IMR-90 (cell line): ENCODE measurements at regions not wholly inside any gene's neighbourhood (a gene's known extent, or its start where the extent isn't known, plus 50 kb on each side); places are given as distances from the start of the nearest gene placed in this dataset.
A peak's percentile ranks its signal among the peaks of the same experiment; 100 is the strongest.

Source experiments
- ATAC-seq: fragments of 200-7000 bp; cut with Tn5 transposase; 2 replicates; pipeline ENCODE4 v1.9.1; 2020; ENCODE audit warnings: low read depth, mild to moderate bottlenecking, moderate library complexity
- BruUV-seq: library from RNA; stranded (reverse); fragments of 400-500 nt; replicated peaks from 2 replicates; lab custom pipeline; 2021; lab: Mats Ljungman, UMichigan
- CTCF ChIA-PET: fragments of 300-600 bp; formaldehyde crosslinking; extraction: SDS; loops from one replicate; lab custom pipeline; 2021; ENCODE audit warnings: antibody characterized with exemption; lab: Yijun Ruan, JAX
- POLR2A ChIA-PET: fragments of 300-600 bp; sonication (Branson Sonifier 250); formaldehyde crosslinking; loops from one replicate; lab custom pipeline; 2022; ENCODE audit warnings: antibody characterized with exemption; ENCODE audit not compliant: unreplicated experiment; lab: Charles Lee
- DNase-seq: peaks from one replicate; pipeline ENCODE4 v3.0.0; 2013
- H2AFZ ChIP-seq: replicated peaks from 2 replicates; pipeline ENCODE3; 2013; ENCODE audit warnings: low read length, mild to moderate bottlenecking; ENCODE audit not compliant: poor library complexity
- H2AK5ac ChIP-seq: 2 replicates; pipeline ENCODE4 v1.6.1; 2013; ENCODE audit warnings: low read depth, low read length, inconsistent platforms
- H2AK9ac ChIP-seq: replicated peaks from 2 replicates; pipeline ENCODE3; 2013; ENCODE audit warnings: mild to moderate bottlenecking, low read depth, low read length, moderate library complexity; ENCODE audit not compliant: poor library complexity
- H2BK120ac ChIP-seq: 2 replicates; pipeline ENCODE4 v1.6.1; 2013; ENCODE audit warnings: low read depth, low read length, inconsistent platforms
- H2BK15ac ChIP-seq: 3 replicates; pipeline ENCODE4 v1.6.1; 2013; ENCODE audit warnings: low read depth, low read length, inconsistent platforms
- H2BK20ac ChIP-seq: 2 replicates; pipeline ENCODE4 v1.6.1; 2013; ENCODE audit warnings: low read depth, mild to moderate bottlenecking, inconsistent platforms, low read length, moderate library complexity
- H2BK5ac ChIP-seq: 2 replicates; pipeline ENCODE4 v1.6.1; 2013; ENCODE audit warnings: mild to moderate bottlenecking, low read depth, low read length, inconsistent platforms; ENCODE audit not compliant: poor library complexity, severe bottlenecking
- H3K14ac ChIP-seq: replicated peaks from 2 replicates; pipeline ENCODE4 v1.6.1; 2013; ENCODE audit warnings: low read depth, low read length, inconsistent platforms
- H3K18ac ChIP-seq: 2 replicates; pipeline ENCODE4 v1.6.1; 2013; ENCODE audit warnings: low read depth, low read length, control low read depth
- H3K23ac ChIP-seq: 2 replicates; pipeline ENCODE4 v1.6.1; 2013; ENCODE audit warnings: low read depth, low read length, inconsistent platforms
- H3K27ac ChIP-seq: 2 replicates; pipeline ENCODE4 v1.5.1; 2013; ENCODE audit warnings: mild to moderate bottlenecking, control low read depth, low read length; ENCODE audit not compliant: insufficient read depth
- H3K27me3 ChIP-seq: 2 replicates; pipeline ENCODE4 v1.6.1; 2013; ENCODE audit warnings: low read length; ENCODE audit not compliant: control insufficient read depth, insufficient read depth
- H3K36me3 ChIP-seq: 2 replicates; pipeline ENCODE4 v1.6.1; 2013; ENCODE audit warnings: low read length, mixed read lengths; ENCODE audit not compliant: control insufficient read depth, insufficient read depth
- H3K4ac ChIP-seq: 2 replicates; pipeline ENCODE4 v1.6.1; 2013; ENCODE audit warnings: low read depth, low read length, inconsistent platforms
- H3K4me1 ChIP-seq: 2 replicates; pipeline ENCODE4 v1.6.1; 2013; ENCODE audit warnings: low read length, mixed read lengths; ENCODE audit not compliant: control insufficient read depth, insufficient read depth
- H3K4me2 ChIP-seq: 2 replicates; pipeline ENCODE4 v1.6.1; 2013; ENCODE audit warnings: low read depth, mild to moderate bottlenecking, control low read depth, low read length, moderate library complexity
- H3K4me3 ChIP-seq: 2 replicates; pipeline ENCODE4 v1.5.1; 2013; ENCODE audit warnings: low read depth, mild to moderate bottlenecking, control low read depth, low read length, moderate library complexity; ENCODE audit not compliant: insufficient read depth
- H3K56ac ChIP-seq: 2 replicates; pipeline ENCODE4 v1.6.1; 2013; ENCODE audit warnings: low read length, inconsistent platforms; ENCODE audit not compliant: insufficient read depth; ENCODE audit errors: extremely low read depth
- H3K79me1 ChIP-seq, 2 experiments: 2 replicates each; pipeline ENCODE4 v1.6.1; 2013; ENCODE audit warnings: low read length in 2 of 2, inconsistent platforms in 1 of 2, low read depth in 1 of 2
- H3K9ac ChIP-seq: 2 replicates; pipeline ENCODE4 v1.6.1; 2013; ENCODE audit warnings: low read depth, low read length, control low read depth
- H3K9me1 ChIP-seq: 2 replicates; pipeline ENCODE4 v1.6.1; 2013; ENCODE audit warnings: low read length, inconsistent platforms; ENCODE audit not compliant: insufficient read depth
- H3K9me3 ChIP-seq: 2 replicates; pipeline ENCODE4 v1.6.1; 2013; ENCODE audit warnings: low read length; ENCODE audit not compliant: control insufficient read depth, insufficient read depth
- H4K20me1 ChIP-seq: 2 replicates; pipeline ENCODE4 v1.6.1; 2013; ENCODE audit warnings: low read length, inconsistent platforms; ENCODE audit not compliant: insufficient read depth
- H4K5ac ChIP-seq: 2 replicates; pipeline ENCODE4 v1.6.1; 2013; ENCODE audit warnings: mild to moderate bottlenecking, low read depth, low read length, control low read depth
- H4K8ac ChIP-seq, 2 experiments: 2 replicates each; pipeline ENCODE4 v1.6.1; 2013; ENCODE audit warnings: low read depth in 2 of 2, low read length in 2 of 2, control low read depth in 1 of 2, inconsistent platforms in 1 of 2
- H4K91ac ChIP-seq: 2 replicates; pipeline ENCODE4 v1.6.1; 2013; ENCODE audit warnings: low read depth, low read length, inconsistent platforms; ENCODE audit not compliant: insufficient read depth
- CEBPB ChIP-seq: IDR thresholded peaks from 2 replicates; pipeline ENCODE4 v1.6.1; 2012; ENCODE audit warnings: low read depth, low read length, improper control_type of control experiment
- CHD1 ChIP-seq: IDR thresholded peaks from 2 replicates; pipeline ENCODE4 v1.6.1; 2012; ENCODE audit warnings: low read depth, low read length, improper control_type of control experiment
- FOS ChIP-seq: fragments of 150-350 bp; IDR thresholded peaks from 2 replicates; pipeline ENCODE4 v1.6.1; 2016; ENCODE audit warnings: low read depth, low read length
- MAZ ChIP-seq: IDR thresholded peaks from 2 replicates; pipeline ENCODE4 v1.6.1; 2012; ENCODE audit warnings: low read depth, mild to moderate bottlenecking, low read length, improper control_type of control experiment, moderate library complexity, borderline replicate concordance
- MXI1 ChIP-seq: IDR thresholded peaks from 2 replicates; pipeline ENCODE4 v1.6.1; 2012; ENCODE audit warnings: low read depth, mild to moderate bottlenecking, low read length, moderate library complexity, borderline replicate concordance
- NFE2L2 ChIP-seq: fragments of 150-350 bp; IDR thresholded peaks from 2 replicates; pipeline ENCODE4 v1.6.1; 2016; ENCODE audit warnings: low read depth, mild to moderate bottlenecking, low read length
- POLR2A ChIP-seq: IDR thresholded peaks from 2 replicates; pipeline ENCODE4 v1.6.1; 2012; ENCODE audit warnings: mild to moderate bottlenecking, low read depth, low read length
- RAD21 ChIP-seq: IDR thresholded peaks from 2 replicates; pipeline ENCODE4 v1.6.1; 2012; ENCODE audit warnings: low read length, improper control_type of control experiment
- RCOR1 ChIP-seq: IDR thresholded peaks from 2 replicates; pipeline ENCODE4 v1.6.1; 2012; ENCODE audit warnings: mild to moderate bottlenecking, low read length, improper control_type of control experiment; ENCODE audit not compliant: insufficient replicate concordance
- RFX5 ChIP-seq: IDR thresholded peaks from 2 replicates; pipeline ENCODE4 v1.8.0; 2012; ENCODE audit warnings: low read depth, mild to moderate bottlenecking, low read length, moderate library complexity
- SMC3 ChIP-seq: fragments of 150-350 bp; IDR thresholded peaks from 2 replicates; pipeline ENCODE4 v1.6.1; 2016; ENCODE audit warnings: low read depth, mild to moderate bottlenecking, antibody characterized with exemption, low read length, moderate library complexity
- USF2 ChIP-seq: fragments of 150-350 bp; IDR thresholded peaks from 2 replicates; pipeline ENCODE4 v1.6.1; 2017; ENCODE audit warnings: mild to moderate bottlenecking, antibody characterized with exemption, low read length, low read depth
- WGBS, 2 experiments: methylation state at CpG; one replicate each; pipeline versions ENCODE4 v1.1.5 to v1.1.7; 2013; ENCODE audit warnings: missing lambda C conversion rate in 2 of 2; ENCODE audit not compliant: insufficient read length in 1 of 2; ENCODE audit errors: extremely low coverage in 2 of 2; 5-methylcytosine and 5-hydroxymethylcytosine counted together
- dilution Hi-C: fragments of 300-500 bp; cut with HindIII; formaldehyde crosslinking; loops from one replicate; pipeline ENCODE4 v1.14.3; 2018; ENCODE audit warnings: low sequenced_read_pairs; ENCODE audit not compliant: unreplicated experiment
- in situ Hi-C: fragments of 300-500 bp; cut with MboI; formaldehyde crosslinking; loops from 3 replicates; pipeline ENCODE4 v1.14.3; 2019; ENCODE audit warnings: low sequenced_read_pairs, inconsistent platforms, mixed read lengths
- intact Hi-C: fragments of 100-400 bp; cut with micrococcal nuclease; formaldehyde crosslinking; loops from 2 replicates; pipeline ENCODE4 v1.10.0; 2022
- TF ChIP-seq, protein P1 (sequence below): conservative IDR thresholded peaks from 2 replicates; pipeline ENCODE4 v1.5.1; 2012; ENCODE audit warnings: mild to moderate bottlenecking, low read depth, low read length, improper control_type of control experiment

DNA sequence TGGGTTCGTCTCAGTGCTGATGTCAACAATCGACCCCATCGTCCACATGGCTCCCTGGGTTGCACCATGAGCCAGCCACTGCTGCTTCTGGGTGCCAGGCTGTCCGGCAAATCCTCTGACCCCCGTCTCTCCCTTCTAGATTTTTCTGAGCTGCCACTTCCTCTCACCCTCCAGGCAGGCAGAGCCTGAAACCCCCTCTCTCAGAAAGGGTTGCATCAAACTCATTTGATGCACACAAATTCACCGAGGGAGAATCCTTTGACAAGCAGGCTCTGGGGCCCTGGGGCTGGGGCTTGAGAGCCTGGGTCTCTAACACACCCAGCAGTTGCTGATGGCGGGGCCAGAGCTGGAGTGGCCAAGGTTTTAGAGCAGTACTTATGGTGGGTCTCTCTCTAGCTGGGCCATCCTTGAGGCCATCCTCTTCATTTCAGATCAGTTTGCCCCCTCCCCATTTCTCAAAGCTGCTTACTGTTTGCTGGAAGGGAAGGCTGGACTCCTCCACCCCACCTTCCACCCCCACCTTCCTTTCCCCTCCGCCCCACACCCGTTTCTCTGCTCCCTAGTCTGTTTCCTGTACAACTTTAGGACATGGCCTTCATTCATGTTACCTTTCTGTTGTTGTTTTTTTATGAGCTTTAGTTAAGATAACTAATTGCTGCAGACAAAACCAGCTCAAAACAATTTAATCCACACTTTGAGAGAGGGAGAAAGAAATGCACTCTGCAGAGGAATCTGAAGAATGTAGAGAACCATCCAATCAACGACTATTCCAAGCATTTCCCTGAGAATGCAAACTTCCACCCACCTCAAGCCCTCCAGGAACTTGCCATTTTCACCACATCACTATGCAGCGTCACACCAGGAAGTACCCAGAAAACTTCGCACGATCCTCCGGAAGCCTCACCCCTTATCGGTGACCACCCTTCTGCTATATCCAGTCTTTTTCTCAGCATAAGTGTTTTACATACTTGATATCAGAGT, 69.5 kb downstream of the ARL4C start:
- Histone ChIP-seq H3K4me1 (peaks cover 18% of the 10 kb centered on the region), H4K5ac (peak overlapping the region; percentile 59), H2AK5ac (peak overlapping the region; percentile 88), H3K9me1 (peaks cover 16% of the 10 kb centered on the region; the same call in 1 of the 2 replicates), H2AFZ (peak overlapping the region; percentile 82), H3K79me1 (no peaks in the 10 kb centered on the region), H3K14ac (peak overlapping the region; percentile 79), H3K9ac (no peak overlapping the region), H3K4me3 (no peak overlapping the region), H3K36me3 (no peaks in the 10 kb centered on the region), H3K4me2 (no peak overlapping the region), H3K9me3 (no peaks in the 10 kb centered on the region), H4K20me1 (no peaks in the 10 kb centered on the region), H3K27me3 (no peaks in the 10 kb centered on the region), H2BK5ac (peak overlapping the region; percentile 79), H4K91ac (peak overlapping the region; percentile 98), H3K27ac (peak overlapping the region; percentile 39), H3K4ac (peak overlapping the region; percentile 75), H2BK120ac (peak overlapping the region; percentile 79), H3K56ac (peak overlapping the region; percentile 45), H2AK9ac (peak overlapping the region; percentile 85), H2BK20ac (peak overlapping the region; percentile 75), H3K23ac (peak overlapping the region; percentile 9), H3K18ac (peak overlapping the region; percentile 69), H4K8ac (peak overlapping the region; percentile 75 to 86), H2BK15ac (peak overlapping the region; percentile 89; the same call in 2 of the 3 replicates)
- ChIA-PET POLR2A (interaction anchor here (0.5 kb wide), 1 partner anchor 67 kb away, joined by 3 read pairs; no protein-coding TSS in a partner anchor), CTCF (interaction anchor here (0.6 kb wide), 1 partner anchor 139 kb away, joined by 3 read pairs; no protein-coding TSS in a partner anchor)
- ATAC-seq (peak; percentile 93), DNase-seq (peak; percentile 90)
- no TSS peak for BruUV-seq
- in situ Hi-C loops = no loop called here
- intact Hi-C loops = loop anchor here (1.0 kb wide), 1 partner anchor 17 kb away; no protein-coding TSS in a partner anchor
- 71% methylated on average over 3 of the region's 15 CpGs; no CpG with 5 or more reads in 1 of the 2 experiments for WGBS, 2 experiments
- dilution Hi-C loops = no loop called here
- TF ChIP-seq RAD21 = no peak
- TF ChIP-seq MAZ = no peak
- TF ChIP-seq USF2 = no peak
- no peak for TF ChIP-seq CEBPB
- no peak for TF ChIP-seq RFX5
- TF ChIP-seq MXI1 = no peak
- no peak for TF ChIP-seq FOS
- no peak for TF ChIP-seq CHD1
- TF ChIP-seq, protein P1, sequence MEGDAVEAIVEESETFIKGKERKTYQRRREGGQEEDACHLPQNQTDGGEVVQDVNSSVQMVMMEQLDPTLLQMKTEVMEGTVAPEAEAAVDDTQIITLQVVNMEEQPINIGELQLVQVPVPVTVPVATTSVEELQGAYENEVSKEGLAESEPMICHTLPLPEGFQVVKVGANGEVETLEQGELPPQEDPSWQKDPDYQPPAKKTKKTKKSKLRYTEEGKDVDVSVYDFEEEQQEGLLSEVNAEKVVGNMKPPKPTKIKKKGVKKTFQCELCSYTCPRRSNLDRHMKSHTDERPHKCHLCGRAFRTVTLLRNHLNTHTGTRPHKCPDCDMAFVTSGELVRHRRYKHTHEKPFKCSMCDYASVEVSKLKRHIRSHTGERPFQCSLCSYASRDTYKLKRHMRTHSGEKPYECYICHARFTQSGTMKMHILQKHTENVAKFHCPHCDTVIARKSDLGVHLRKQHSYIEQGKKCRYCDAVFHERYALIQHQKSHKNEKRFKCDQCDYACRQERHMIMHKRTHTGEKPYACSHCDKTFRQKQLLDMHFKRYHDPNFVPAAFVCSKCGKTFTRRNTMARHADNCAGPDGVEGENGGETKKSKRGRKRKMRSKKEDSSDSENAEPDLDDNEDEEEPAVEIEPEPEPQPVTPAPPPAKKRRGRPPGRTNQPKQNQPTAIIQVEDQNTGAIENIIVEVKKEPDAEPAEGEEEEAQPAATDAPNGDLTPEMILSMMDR = no peak
- TF ChIP-seq NFE2L2 = peak; percentile 42; the same call in 1 of the 2 replicates
- TF ChIP-seq RCOR1 = no peak
- no peak for TF ChIP-seq SMC3
- TF ChIP-seq POLR2A = no peak
